NCI-H1105 (cell line): ENCODE measurements at regions not wholly inside any gene's neighbourhood (a gene's known extent, or its start where the extent isn't known, plus 50 kb on each side); places are given as distances from the start of the nearest gene placed in this dataset.

Experiments
- DNase-seq: peaks from one replicate; lab custom pipeline; 2025; lab: John Stamatoyannopoulos, UW

GRCh38 chr13:29664591-29664990, 69.1 kb upstream of the SLC7A1 start:
- no peak for DNase-seq

- DNase-seq, result no peak
Observed at GRCh38 chr13:29654843-29655547, 59.5 kb upstream of the SLC7A1 start.

- no peak for DNase-seq
Observed at GRCh38 chr13:29654384-29654783, 58.9 kb upstream of the SLC7A1 start.

GRCh38 chr13:29648760-29649159, 53.3 kb upstream of the SLC7A1 start:
- DNase-seq, result no peak
